ENCODE measurements at regions not wholly inside any gene's neighbourhood (a gene's known extent, or its start where the extent isn't known, plus 50 kb on each side); places are given as distances from the start of the nearest gene placed in this dataset.

DNA sequence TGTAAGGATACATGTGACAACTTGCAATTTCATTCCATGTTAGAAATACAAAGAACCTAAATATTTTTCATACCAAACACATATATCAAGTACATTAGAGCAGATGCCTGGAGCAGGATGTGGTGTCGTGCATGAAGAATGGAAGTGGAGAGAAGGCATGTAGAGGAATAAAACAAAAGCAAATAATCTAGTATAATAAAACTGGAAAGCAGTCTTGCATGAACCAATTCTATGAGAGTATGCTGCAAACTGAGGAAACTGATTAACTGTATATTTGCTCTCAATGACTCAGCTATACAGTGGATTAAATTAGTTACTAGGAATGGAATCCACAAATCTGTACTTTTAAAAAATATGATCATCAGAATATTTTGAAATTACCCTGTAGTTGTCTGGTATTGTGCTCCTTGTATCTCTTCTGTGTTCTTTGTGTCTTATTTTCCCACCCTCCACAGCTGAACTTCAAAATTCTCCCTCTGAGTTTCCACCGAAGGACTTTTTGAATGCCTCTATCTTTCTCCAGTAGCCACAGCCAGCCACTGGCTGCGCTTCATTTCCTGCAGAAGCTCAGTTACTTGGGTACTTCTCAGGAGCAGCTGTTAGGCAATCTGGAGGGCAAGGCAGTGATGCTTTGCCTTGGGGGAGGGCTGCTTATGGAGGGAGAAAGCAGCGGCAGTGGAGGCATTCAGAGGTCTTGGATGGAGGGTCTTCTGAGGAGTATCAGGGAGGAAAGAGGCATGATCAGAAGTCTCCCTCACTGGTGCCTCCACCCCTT is 608.0 kb downstream of the BRINP1 start:
- TF ChIP-seq, protein P1, sequence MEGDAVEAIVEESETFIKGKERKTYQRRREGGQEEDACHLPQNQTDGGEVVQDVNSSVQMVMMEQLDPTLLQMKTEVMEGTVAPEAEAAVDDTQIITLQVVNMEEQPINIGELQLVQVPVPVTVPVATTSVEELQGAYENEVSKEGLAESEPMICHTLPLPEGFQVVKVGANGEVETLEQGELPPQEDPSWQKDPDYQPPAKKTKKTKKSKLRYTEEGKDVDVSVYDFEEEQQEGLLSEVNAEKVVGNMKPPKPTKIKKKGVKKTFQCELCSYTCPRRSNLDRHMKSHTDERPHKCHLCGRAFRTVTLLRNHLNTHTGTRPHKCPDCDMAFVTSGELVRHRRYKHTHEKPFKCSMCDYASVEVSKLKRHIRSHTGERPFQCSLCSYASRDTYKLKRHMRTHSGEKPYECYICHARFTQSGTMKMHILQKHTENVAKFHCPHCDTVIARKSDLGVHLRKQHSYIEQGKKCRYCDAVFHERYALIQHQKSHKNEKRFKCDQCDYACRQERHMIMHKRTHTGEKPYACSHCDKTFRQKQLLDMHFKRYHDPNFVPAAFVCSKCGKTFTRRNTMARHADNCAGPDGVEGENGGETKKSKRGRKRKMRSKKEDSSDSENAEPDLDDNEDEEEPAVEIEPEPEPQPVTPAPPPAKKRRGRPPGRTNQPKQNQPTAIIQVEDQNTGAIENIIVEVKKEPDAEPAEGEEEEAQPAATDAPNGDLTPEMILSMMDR (IDR thresholded peaks at IDR 0.05; ENCODE audit: low read length), result no peak
- no peak for TF ChIP-seq EZH2 (IDR thresholded peaks at IDR 0.05; ENCODE audit: borderline replicate concordance, low read length)

All from OCI-LY1 (cell line).